Hepatocyte (in vitro differentiated cells): ENCODE measurements at regions not wholly inside any gene's neighbourhood (a gene's known extent, or its start where the extent isn't known, plus 50 kb on each side); places are given as distances from the start of the nearest gene placed in this dataset.

Experiments
- CTCF ChIP-seq: fragments of 200-600 bp; sonication (generic); IDR thresholded peaks from 2 replicates; pipeline ENCODE4 v1.5.1; 2016; ENCODE audit warnings: antibody characterized with exemption, mild to moderate bottlenecking; ENCODE audit not compliant: poor library complexity
- EZH2 ChIP-seq: fragments of 200-600 bp; sonication (generic); IDR thresholded peaks from 2 replicates; pipeline ENCODE4 v1.6.1; 2016; ENCODE audit warnings: antibody characterized with exemption, mild to moderate bottlenecking, borderline replicate concordance
- EZH2phosphoT487 ChIP-seq: fragments of 200-600 bp; sonication (generic); IDR thresholded peaks from one replicate; pipeline ENCODE4 v1.6.1; 2018; ENCODE audit warnings: antibody characterized with exemption, mild to moderate bottlenecking, low read depth, moderate library complexity; ENCODE audit not compliant: unreplicated experiment, severe bottlenecking

DNA sequence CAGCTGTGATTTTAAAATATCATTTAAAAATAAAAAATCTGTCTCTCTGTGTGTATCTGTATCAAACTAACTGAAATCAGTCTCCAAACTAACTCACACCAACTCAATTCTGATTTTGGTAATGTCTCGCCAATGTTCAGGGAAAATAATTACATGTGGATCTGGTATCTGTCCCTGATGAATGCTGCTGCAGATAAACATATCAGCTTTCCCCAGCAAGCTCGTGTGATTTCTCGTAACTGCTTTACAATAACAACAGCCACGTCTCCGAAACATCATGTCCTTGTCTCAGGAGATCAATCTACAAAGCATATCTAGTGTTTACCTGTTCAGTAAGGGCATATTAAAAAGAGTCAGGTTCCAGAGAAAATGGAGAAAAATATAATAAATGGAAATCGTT lies 129.0 kb downstream of the IRS2 start:
- no peak for TF ChIP-seq CTCF
- TF ChIP-seq EZH2: no peak
- TF ChIP-seq EZH2phosphoT487: no peak
